Astrocyte of the cerebellum (primary cell): ENCODE measurements at regions not wholly inside any gene's neighbourhood (a gene's known extent, or its start where the extent isn't known, plus 50 kb on each side); places are given as distances from the start of the nearest gene placed in this dataset.

ENCODE experiments used
- DNase-seq: peaks from one replicate; pipeline ENCODE4 v3.0.0-alpha.2; 2011; ENCODE audit warnings: low read depth
- H3K4me3 ChIP-seq: 2 replicates; pipeline ENCODE4 v1.5.1; 2011; ENCODE audit warnings: mild to moderate bottlenecking, low read depth, low read length, moderate library complexity
- in situ Hi-C: cut with HindIII; loops from 2 replicates; pipeline ENCODE4 v1.10.0; 2017; ENCODE audit warnings: low sequenced_read_pairs
- TF ChIP-seq, protein P1 (sequence below): IDR thresholded peaks from 2 replicates; pipeline ENCODE4 v1.5.1; 2012; ENCODE audit warnings: low read length, low read depth, moderate library complexity, mild to moderate bottlenecking; ENCODE audit errors: missing control alignments

DNA sequence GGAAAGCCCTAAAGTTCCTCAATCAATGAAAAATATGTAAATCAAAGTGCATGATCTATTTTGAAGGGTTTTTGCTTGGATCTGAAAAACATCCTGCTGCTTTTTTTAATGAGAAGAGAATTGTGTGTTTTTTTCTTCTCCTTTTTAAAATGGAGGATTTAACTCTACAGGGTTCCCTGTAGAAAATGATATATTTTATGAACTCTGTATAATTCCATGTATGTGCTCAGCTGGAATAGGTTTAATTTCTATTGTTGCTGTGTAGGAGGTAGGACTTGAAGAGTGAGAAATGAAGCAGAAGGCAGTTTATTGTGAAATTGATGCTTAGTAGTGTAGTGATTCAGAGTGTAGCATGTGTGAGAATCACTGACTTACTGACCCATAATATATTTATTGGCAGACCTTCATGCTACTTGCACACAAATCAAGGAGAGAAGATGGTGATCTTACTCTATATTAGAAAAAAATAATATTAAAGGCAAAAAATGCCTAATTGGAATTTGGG is 286.8 kb upstream of the FSTL5 start:
- H3K4me3 ChIP-seq: no peak overlapping the region
- no peak for DNase-seq
- in situ Hi-C loops: no loop called here
- TF ChIP-seq, protein P1, sequence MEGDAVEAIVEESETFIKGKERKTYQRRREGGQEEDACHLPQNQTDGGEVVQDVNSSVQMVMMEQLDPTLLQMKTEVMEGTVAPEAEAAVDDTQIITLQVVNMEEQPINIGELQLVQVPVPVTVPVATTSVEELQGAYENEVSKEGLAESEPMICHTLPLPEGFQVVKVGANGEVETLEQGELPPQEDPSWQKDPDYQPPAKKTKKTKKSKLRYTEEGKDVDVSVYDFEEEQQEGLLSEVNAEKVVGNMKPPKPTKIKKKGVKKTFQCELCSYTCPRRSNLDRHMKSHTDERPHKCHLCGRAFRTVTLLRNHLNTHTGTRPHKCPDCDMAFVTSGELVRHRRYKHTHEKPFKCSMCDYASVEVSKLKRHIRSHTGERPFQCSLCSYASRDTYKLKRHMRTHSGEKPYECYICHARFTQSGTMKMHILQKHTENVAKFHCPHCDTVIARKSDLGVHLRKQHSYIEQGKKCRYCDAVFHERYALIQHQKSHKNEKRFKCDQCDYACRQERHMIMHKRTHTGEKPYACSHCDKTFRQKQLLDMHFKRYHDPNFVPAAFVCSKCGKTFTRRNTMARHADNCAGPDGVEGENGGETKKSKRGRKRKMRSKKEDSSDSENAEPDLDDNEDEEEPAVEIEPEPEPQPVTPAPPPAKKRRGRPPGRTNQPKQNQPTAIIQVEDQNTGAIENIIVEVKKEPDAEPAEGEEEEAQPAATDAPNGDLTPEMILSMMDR: no peak

DNA sequence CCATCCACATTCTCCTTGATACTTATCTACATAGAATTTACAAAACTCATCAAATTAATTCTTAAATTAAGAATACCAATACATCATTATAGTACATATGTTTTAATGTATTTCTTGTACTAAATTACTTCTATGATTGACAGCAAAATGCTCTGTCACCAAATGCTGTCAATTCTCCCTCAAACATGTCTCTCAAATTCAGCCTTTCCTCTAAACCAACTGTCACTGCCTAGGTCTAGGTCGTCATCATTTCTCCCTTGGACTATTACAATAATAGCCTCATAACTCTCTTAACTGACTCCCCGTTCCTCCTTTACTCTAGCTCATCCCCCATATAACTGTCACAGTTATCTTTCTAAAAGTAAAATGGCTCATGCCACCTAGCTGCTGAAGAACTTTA is 279.7 kb upstream of the FSTL5 start:
- TF ChIP-seq, protein P1: no peak
- DNase-seq: no peak
- in situ Hi-C loops: no loop called here
- no peak overlapping the region for H3K4me3 ChIP-seq

DNA sequence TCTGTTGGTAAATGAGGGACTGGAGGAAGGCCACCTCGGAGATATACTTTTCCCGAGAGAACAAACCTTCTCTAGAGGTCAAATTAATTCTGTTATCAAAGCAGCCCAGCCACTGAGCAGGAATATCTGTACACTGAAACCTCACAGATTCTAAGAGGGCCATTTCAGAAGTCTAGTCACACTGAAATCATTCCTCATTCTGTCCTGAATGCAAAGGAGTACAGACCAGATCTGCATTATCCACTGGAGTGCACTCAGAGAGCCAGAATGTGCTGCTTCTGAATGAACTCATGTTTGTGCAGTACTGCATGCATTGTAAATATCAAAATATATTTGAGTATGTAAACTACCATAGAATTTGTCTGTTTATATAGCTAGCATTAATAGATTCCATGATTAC is 278.3 kb upstream of the FSTL5 start:
- no peak for DNase-seq
- TF ChIP-seq, protein P1: no peak
- in situ Hi-C loops: no loop called here
- H3K4me3 ChIP-seq: no peak overlapping the region

DNA sequence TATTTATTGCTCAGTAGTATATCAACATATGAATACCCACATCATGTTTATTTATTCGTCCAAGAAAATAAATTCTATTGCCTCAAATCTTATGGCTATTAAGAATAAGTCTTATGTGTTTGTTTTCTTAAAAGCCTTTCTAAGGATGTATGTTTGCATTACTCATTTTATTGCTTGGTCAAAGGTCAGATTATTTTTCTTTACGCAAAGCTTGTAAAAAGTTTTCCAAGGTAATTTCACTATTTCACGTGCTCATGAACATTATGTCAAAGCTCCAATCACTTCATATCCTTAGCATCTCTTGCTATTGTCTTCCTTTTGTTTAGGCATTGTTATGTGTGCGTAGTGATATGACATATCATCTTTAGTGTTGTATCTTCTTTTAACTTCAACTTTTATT is 258.5 kb upstream of the FSTL5 start:
- H3K4me3 ChIP-seq: no peak overlapping the region
- TF ChIP-seq, protein P1: no peak
- DNase-seq: no peak
- in situ Hi-C loops: no loop called here

DNA sequence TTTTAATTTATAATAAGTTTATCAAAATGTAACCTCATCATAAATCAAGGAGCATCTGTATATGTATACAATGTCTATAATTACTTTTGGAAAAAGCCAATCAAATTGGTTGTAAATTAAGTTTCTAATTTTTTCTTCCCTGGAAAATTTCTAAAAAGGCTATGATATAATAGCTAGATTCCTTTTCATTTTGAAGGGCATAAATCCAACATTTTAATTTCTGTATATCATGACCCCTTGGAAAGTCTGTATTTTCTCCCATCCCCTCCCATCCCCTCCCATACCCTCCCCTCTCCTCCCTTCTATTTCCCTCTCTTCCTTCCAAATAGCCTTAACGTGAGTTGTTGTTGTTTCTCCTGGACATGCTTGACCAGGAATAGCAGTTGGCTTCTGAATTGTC is 247.1 kb upstream of the FSTL5 start:
- TF ChIP-seq, protein P1: no peak
- H3K4me3 ChIP-seq: no peak overlapping the region
- in situ Hi-C loops: no loop called here
- no peak for DNase-seq

DNA sequence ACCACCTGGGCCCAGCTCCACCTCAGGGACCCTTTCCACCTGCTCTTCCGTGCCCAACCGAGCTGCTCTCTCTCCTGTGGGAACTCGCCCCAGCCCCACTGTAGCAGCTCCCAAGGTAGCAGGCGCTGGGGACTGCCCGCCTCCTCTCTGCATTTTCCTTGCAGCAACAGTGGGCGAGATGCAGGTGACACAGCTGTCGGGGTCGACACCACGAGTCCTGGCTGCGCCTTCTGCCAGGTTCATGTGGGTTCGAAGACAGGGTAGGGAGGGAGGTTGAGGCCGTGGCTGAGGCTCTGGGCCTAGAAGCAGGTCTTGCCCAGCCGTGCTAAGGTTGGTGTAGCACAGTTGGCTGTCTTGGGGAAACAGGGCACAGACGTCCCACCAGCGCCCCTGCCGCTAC is 245.2 kb upstream of the FSTL5 start:
- in situ Hi-C loops: no loop called here

DNA sequence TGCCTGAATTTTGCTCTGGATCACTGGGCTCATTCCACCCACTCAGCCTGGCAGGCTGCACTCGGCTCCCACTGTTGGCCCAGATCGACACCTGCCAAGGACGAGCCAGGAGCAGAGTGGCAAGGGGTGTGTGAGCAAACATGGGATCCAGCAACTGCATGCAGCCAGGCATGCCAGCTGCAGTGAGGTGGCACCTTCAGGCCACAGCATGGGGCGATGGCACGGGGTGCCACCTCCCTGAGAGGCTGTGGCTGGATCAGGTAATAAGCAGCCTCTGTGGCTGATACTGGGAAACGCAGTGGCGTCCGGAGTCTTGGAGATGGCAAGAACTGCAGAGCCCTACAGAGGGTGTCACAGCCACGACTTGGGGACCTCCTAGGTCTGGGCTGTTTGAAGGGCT is 244.5 kb upstream of the FSTL5 start:
- DNase-seq: no peak
- TF ChIP-seq, protein P1: no peak
- in situ Hi-C loops: no loop called here
- H3K4me3 ChIP-seq: no peak overlapping the region

More for the DNA sequence above, 245.2 kb upstream of the FSTL5 start:
- TF ChIP-seq, protein P1: no peak
- DNase-seq: no peak
- no peak overlapping the region for H3K4me3 ChIP-seq
